Left ventricle myocardium inferior (tissue), 1 donor: ENCODE measurements at regions not wholly inside any gene's neighbourhood (a gene's known extent, or its start where the extent isn't known, plus 50 kb on each side); places are given as distances from the start of the nearest gene placed in this dataset.
A peak's percentile ranks its signal among the peaks of the same experiment; 100 is the strongest.

ENCODE experiments used
- DNase-seq: peaks from one replicate; pipeline ENCODE4 v3.0.0-alpha.2; 2020
- H3K27ac ChIP-seq: fragments of 200-600 bp; replicated peaks from 2 replicates; pipeline ENCODE4 v1.8.0; 2021
- H3K27me3 ChIP-seq: fragments of 200-600 bp; 2 replicates; pipeline ENCODE4 v1.8.0; 2021; ENCODE audit warnings: low read depth
- H3K36me3 ChIP-seq: fragments of 200-600 bp; 2 replicates; pipeline ENCODE4 v1.8.0; 2021
- H3K4me1 ChIP-seq: fragments of 200-600 bp; 2 replicates; pipeline ENCODE4 v1.8.0; 2021
- H3K4me3 ChIP-seq: fragments of 200-600 bp; 2 replicates; pipeline ENCODE4 v1.8.0; 2021; ENCODE audit warnings: mild to moderate bottlenecking, moderate library complexity
- H3K9me3 ChIP-seq: fragments of 200-600 bp; replicated peaks from 2 replicates; pipeline ENCODE4 v1.8.0; 2021
- CTCF ChIP-seq: fragments of 200-600 bp; IDR thresholded peaks from 2 replicates; pipeline ENCODE4 v1.8.0; 2021; ENCODE audit warnings: antibody characterized with exemption, mild to moderate bottlenecking, borderline replicate concordance
- intact Hi-C: fragments of 100-400 bp; cut with micrococcal nuclease; formaldehyde crosslinking; loops from one replicate; pipeline ENCODE4 v1.11.0; 2022
- donor health status: DM: no; HTN: yes; CAD: no; lungs with severe emphysema.

GRCh38 chr17:79671085-79671694 is 59.6 kb upstream of the ENPP7 start:
- H3K27ac ChIP-seq, result no peak overlapping the region
- no peak overlapping the region for H3K4me3 ChIP-seq
- no peaks in the 10 kb centered on the region for H3K36me3 ChIP-seq
- TF ChIP-seq CTCF, result no peak
- peaks cover 19% of the 10 kb centered on the region for H3K9me3 ChIP-seq
- peak; percentile 7 for DNase-seq
- intact Hi-C loops, result no loop called here
- H3K27me3 ChIP-seq, result peaks cover 95% of the 10 kb centered on the region
- H3K4me1 ChIP-seq, result no peaks in the 10 kb centered on the region

- no peak overlapping the region for H3K27ac ChIP-seq
- TF ChIP-seq CTCF, result no peak
- DNase-seq, result peak; percentile 3
- peaks cover 92% of the 10 kb centered on the region for H3K27me3 ChIP-seq
- no peaks in the 10 kb centered on the region for H3K36me3 ChIP-seq
- H3K9me3 ChIP-seq, result peaks cover 19% of the 10 kb centered on the region
- no peak overlapping the region for H3K4me3 ChIP-seq
- H3K4me1 ChIP-seq, result peaks cover 6% of the 10 kb centered on the region
- intact Hi-C loops, result no loop called here
Observed at GRCh38 chr17:79670537-79671084, 59.8 kb upstream of the RBFOX3 start.

GRCh38 chr17:79669861-79670260 is 59.0 kb upstream of the RBFOX3 start:
- Histone ChIP-seq H3K27me3 (peaks cover 86% of the 10 kb centered on the region), H3K36me3 (no peaks in the 10 kb centered on the region), H3K9me3 (peaks cover 19% of the 10 kb centered on the region), H3K27ac (no peak overlapping the region), H3K4me3 (no peak overlapping the region), H3K4me1 (peaks cover 12% of the 10 kb centered on the region)
- DNase-seq, result peak; percentile 2
- TF ChIP-seq CTCF, result no peak
- intact Hi-C loops, result no loop called here

GRCh38 chr17:79668344-79669250 is 57.7 kb upstream of the RBFOX3 start:
- peak; percentile 8 for DNase-seq
- intact Hi-C loops, result no loop called here
- Histone ChIP-seq H3K4me1 (peaks cover 12% of the 10 kb centered on the region), H3K27ac (no peak overlapping the region), H3K9me3 (peaks cover 11% of the 10 kb centered on the region), H3K36me3 (no peaks in the 10 kb centered on the region), H3K4me3 (no peak overlapping the region), H3K27me3 (peaks cover 73% of the 10 kb centered on the region)
- no peak for TF ChIP-seq CTCF

- TF ChIP-seq CTCF, result no peak
- DNase-seq, result peak; percentile 3
- Histone ChIP-seq H3K27ac (no peak overlapping the region), H3K36me3 (no peaks in the 10 kb centered on the region), H3K4me1 (peaks cover 12% of the 10 kb centered on the region), H3K9me3 (peaks cover 3% of the 10 kb centered on the region), H3K4me3 (no peak overlapping the region), H3K27me3 (peaks cover 66% of the 10 kb centered on the region)
- intact Hi-C loops, result no loop called here
Observed at GRCh38 chr17:79667746-79668145, 56.9 kb upstream of the RBFOX3 start.
